Retina (tissue), 1 donor: ENCODE measurements at regions not wholly inside any gene's neighbourhood (a gene's known extent, or its start where the extent isn't known, plus 50 kb on each side); places are given as distances from the start of the nearest gene placed in this dataset.
"Not testable (repeated sequence)": the region's sequence is repeated elsewhere in the genome, so short reads cannot be mapped to it uniquely, and the experiment has no call there.

Source experiments
- DNase-seq: peaks from one replicate; pipeline ENCODE4 v3.0.0-alpha.2; 2016

DNA sequence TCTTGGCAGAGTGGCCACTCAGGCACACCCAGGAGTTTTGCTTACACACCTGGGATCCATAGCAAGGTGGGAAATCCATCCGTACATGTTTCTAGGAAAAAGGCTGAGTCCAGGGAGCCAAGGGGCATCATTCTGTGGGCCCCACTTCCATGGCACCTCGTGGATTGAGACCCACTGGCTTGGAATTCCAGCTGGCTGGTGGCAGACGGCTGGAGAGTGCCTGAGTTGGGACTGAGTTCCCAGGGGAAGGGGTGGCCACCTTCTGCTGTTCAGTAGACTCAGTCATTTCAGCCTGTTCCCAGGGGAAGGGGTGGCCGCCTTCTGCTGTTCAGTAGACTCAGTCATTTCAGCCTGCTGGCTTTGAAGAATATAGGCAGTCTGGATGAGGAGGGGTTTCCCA lies 366.0 kb upstream of the GRIA3 start:
- DNase-seq, result no peak

DNA sequence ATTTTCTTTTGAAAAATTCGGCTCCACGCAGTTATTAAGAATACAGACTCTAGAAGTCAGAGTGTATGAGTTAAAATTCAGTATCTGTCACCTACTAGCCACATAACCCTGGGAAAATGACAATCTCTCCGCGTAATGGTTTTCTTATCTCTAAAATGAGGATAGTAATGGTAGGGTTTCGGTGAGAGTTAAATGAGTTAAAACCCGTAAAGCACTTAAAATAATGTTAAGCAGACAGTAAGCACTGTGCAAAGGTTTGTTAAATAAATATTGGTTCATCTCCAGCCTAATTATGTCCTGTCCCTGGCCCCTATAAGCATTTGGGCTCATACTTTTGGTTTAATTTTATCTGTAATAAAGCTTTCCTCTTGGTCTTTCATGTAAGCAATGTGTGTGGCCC lies 350.8 kb upstream of the GRIA3 start:
- DNase-seq, result no peak

DNA sequence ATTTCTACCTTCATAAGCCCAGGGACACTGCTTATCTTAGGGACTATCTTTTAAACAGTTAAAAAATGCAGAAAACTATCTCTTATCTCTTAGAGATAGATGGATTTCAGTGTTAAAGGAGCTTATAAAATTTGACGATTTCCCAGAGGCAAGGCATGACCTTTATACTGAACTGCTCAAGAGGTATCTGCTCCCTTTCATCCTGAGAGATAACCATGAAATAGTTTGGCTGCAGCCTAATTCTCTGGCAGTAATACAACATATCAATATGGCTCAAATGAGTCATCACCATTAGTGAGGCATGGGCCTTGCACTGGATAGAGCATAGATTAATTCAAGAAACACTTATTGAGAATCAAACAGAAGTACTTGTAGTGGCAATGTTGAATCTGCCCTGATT lies 348.2 kb upstream of the GRIA3 start:
- no peak for DNase-seq

DNA sequence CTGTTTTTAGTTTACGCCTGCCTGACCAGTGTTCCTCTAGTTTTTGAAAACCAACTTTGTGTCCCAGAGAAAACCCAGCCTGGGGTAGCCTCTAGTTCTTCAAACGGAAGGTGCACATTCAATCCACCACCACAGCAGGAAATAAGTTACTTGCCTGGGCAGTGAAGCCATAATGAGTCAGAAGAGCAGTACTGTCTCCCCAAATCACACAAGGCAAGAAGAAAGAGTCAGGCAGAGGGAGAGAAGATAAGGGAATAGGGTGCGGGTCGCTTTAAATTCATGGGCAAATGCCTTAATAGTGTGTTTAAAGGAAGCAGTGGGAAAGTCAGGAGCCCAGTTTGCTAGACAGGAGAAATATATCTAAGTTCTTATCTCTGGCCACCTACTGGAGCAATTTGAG lies 333.8 kb upstream of the GRIA3 start:
- DNase-seq, result no peak

DNA sequence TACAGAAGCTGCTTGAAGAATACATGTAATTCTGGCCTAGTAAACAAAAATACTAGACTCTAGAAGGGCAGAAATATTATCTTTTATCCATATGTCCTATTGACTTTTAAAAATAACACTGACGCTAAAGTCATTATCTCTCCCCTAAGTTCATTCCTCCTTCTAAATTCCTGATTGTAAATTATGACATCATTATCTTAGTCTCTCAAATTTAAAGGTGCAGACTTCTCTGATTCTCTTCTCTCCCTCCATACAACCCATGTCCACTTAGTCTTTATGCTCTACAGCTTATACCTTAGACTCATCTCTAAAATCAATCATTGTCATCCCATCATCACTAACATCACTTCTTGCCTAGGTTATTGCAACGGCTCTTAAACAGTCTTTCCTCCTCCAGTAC lies 327.9 kb upstream of the GRIA3 start:
- DNase-seq, result no peak

DNA sequence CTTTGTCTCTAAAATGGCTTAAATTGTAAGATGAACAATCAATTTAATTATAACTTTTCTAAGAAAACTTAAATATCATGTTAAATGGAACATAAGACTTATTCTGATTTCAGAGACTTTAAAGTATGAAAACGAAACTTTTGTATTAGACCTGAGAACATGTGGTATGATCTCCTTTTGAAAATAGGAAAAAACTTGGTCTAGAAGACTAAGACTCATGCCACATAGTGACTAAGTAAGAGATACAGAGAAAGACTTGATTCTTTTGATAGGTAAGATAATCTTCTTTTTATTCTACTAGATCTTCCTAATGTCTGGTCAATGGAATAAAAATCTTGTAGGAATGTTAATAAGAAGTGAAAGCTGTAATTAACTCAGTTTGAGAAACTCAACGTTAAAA lies 326.3 kb upstream of the GRIA3 start:
- DNase-seq, result no peak

DNA sequence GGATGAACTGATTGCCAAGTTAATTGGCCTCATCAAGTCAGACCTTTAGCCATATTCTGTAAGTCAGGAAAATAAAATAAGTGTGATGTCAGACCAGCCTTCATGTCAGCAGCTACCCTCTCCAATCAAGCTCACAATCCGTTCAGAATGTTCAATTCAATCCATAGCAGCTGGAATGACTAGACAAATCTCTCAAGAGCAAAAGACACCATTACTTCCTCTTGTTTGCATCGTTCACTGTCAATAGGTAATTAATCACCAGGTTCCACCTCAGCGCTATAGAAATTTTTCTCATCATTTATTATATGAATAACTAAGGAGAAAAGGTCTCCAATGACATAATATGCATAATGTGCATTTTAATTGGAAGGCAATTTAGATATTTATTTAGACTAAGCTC lies 321.0 kb upstream of the GRIA3 start:
- DNase-seq, result no peak

DNA sequence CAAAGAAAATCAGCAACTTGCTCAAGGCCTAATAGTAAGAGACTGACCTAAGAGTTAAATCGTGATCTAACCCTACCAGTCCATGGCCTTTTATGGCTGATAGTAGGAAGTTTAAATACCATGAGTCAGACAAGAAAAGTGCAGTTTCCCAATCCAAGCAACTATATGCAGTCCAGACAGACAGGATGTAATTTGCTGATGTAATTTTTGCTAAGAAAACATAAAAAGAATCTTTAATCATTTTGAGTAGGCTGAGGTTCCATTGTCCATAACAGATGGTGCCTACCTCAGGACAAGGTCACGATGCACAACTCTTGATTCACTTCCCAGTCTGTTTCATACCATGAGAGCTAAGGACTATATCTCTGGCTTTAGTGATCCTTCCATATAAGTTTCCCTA lies 317.5 kb upstream of the GRIA3 start:
- DNase-seq, result no peak

DNA sequence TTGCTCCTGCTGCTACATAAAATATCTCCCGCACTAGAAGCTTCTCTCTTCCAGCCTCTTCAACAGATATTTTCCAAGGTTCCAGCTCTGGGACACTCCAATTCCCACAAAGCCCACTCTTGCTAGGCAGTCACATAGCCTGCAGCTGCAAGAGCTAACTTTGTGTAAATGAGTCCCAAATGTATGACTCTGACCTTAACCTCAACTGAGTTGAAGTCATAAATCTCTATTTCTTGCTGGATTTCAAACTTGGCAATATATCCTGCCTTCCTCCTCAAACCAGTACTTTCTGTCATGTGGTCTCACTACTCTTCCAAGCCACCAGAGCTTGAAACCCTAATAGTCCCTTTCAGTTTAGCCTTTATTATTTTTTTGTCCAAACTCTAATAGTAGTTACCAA lies 315.4 kb upstream of the GRIA3 start:
- no peak for DNase-seq

DNA sequence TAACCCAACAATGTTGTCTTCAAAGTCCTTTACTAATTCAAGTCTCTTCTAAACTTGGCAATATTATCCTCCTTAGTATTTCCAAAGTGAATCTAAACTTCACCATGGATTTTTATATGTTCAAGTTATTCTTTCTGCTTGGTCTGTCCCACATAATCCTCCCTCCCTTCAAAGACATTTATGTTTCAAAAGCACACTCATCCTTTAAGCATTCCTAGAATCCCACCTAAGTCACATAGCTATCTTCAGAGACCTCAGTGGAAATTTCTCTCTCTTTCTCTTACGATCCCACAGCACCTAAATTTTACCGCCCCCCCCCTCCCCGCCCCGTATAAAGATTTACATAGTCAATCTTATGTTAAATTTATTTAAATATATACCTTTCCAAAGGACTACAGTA lies 314.9 kb upstream of the GRIA3 start:
- DNase-seq, result no peak

DNA sequence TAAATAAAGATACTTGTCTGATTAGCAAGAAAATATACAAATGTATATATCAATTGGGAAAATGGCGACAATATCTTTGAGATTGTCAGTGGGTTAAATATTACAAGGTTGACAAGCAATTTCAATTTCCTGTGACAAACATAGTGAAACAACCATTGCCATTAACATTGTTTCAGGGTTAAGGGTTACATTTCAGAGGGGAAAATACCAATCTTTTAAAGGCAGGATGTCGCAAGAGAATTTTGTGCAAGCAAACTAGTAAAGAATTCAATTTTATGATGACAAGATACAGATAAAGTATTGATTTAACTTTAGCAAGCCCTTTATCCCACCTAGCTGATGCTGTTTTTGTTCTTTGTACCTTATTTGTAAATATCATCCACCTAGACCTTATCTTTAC lies 305.8 kb upstream of the GRIA3 start:
- no peak for DNase-seq

DNA sequence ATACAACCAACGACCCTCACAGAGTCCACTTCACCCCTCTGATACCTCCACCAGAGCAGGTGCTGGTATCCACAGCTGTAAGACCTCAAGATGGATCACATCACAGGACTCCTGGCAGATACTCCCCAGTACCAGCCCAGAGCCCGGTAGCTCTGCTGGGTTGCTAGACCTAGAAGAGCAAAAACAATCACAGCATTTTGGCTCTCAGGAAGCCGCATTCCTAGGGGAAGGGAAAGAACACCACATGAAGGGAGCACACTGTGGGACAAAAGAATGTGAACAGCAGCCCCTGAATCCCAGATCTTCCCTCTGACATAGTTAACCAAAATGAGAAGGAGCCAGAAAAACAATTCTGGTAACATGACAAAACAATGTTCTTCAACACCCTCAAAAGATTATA lies 303.1 kb upstream of the GRIA3 start:
- DNase-seq, result no peak

DNA sequence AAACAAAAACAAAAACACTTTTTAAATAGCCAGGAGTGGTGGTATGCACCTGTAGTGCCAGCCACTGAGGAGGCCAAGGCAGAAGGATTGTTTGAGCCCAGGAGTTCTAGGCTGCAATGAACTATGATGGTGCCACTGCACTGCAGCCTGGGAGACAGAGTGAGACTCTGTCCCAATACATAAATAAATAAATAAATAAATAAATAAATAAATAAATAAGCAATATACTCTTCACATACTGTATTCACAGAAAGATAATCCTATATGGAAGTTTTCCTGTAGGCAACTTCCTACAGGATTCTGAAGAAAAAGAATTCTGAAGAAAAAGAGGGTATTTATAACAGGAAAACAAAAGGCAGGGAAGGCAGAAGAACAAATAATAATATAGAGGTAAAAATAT lies 293.3 kb upstream of the GRIA3 start:
- no peak for DNase-seq

DNA sequence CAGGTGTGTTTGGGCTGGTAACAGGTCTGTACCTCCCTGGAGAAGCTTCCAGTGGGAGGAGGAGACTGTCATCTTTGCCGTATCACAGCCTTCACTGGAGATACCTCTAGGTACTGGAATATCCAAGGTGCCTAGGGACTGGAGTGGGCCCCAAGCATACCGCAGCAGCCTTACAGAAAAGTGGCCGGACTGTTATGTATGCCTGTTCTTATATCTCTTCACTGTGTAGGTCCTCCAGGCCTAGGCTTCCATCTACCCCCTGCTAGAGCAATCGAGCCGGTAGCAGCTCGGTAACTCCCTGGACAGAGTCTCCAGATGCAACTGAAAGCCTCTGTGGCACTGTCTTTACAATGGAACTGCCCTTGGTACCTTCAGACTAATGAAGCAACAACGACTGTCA lies 277.4 kb upstream of the GRIA3 start:
- no peak for DNase-seq

DNA sequence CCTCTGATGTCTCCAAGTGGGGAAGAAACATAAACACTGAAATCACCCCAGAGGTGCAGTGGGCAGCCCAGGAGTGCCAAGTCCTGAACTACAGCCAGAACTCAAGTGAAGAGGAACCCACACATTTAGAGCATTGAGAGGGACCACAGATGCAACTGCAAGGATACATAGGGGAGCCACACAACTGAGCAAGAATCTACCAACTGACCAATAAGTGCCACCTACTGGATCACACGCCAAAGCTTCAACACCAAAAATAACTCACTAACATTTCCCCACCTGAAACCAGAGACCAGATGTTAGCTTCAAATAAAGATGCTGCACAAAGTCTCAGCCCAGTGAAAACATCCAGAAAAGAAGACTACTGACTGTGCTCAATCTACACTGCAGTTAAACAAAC lies 276.7 kb upstream of the GRIA3 start:
- DNase-seq, result no peak

DNA sequence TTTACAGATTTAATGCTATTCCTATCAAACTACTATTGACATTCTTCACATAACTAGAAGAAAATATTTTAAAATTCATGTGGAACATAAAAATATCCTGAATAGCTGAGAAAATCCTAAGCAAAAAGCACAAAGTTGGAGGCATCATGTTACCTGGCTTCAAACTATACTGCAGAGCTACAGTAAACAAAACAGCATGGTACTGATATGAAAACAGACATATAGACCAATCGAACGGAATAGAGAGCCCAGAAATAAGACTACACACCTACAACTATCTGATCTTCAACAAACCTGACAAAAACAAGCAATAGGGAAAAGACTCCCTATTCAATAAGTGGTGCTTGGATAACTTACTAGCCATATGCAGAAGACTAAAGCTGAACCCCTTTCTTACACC lies 273.4 kb upstream of the GRIA3 start:
- no peak for DNase-seq

DNA sequence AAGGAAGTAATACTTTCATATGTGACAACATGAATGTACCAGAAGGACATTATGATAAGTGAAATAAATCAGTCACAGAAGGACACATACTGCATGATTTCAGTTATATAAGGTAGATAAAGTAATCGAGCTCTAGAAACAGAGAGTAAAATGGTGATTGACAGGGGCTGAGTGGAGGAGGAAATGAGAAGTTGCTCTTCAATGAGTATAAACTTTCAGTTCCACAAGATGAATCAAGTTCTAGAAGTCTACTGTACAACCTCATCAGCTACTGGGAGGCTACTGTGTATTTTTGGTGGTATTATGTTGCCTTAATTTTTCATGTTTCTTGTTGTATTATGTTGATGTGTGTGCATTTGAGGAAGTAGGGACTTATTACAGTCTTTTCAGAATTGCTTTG lies 270.9 kb upstream of the GRIA3 start:
- DNase-seq, result no peak

DNA sequence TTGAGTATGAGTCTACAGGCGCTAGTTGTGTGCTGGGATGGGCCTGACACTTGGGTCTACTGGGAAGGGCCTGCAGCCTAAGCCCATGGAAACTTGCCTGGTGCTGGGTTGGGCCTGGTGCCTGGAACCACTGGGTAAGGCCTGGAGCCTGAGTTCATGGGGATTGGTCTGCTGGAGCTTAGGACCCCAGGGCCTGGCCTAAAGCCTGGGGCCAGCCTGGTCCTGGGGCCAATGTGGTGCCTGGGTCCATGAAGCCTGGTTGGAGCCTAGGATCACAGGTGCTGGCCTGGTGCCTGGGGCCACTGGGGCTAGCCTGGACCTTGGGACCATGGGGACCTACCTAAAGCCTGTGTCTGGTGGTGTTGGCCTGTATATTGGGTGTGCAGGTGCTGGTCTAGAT lies 270.3 kb upstream of the GRIA3 start:
- DNase-seq, result no peak

DNA sequence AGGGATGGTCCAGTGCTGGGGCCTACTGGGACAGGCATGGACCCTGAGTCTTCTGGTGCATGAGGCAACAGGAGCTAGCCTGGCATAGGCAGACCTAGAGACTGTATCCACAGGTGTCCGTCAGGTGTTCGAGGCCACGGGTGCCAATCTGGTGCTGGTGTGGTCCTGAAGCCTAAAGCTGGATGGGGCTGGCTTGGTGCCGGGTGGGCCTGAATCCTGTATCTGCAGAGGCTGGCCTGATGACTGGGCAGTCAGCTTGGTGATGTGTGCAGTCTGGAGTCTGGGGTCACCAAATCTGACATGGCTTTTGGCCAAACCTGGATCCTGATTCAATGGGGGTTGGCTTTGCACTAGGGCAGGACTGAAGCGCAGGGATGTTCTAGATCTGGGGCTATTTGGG lies 269.8 kb upstream of the GRIA3 start:
- DNase-seq, result no peak

DNA sequence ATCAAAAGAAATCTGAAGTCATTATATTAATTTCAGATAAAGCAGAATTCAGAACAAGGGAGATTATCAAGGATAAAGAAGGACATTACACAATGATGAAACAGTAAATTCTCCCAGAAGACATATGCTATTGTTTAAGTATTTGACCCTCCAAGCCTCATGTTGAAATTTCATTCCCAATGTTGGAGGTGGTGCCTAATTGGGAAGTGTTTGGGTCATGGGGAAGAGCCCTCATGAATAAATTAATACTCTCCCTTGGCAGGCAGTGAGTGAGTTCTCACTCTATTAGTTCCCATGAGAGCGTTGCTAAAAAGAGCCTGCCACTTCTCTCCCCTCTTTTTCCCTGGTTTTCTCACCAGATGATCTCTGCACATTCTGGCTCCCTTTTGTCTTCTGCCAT lies 249.9 kb upstream of the GRIA3 start:
- DNase-seq, result no peak

DNA sequence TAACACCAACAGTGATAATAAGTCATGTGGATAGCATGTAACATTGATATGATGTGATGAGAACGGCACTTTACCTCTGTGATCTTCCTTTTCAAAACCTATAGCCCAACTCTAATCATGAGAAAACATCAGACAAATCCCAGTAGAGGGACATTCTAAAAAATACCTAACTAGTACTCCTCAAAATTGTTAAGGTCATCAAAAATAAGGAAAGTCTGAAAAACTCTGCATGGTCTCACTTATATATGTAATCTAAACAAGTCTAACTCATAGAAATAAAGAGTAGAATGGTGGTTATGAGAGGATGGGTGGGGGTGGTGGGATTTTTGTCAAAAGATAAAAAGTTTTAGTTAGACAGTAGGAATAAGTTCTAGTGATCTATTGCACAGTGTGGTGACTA lies 243.9 kb upstream of the GRIA3 start:
- DNase-seq, result no peak

DNA sequence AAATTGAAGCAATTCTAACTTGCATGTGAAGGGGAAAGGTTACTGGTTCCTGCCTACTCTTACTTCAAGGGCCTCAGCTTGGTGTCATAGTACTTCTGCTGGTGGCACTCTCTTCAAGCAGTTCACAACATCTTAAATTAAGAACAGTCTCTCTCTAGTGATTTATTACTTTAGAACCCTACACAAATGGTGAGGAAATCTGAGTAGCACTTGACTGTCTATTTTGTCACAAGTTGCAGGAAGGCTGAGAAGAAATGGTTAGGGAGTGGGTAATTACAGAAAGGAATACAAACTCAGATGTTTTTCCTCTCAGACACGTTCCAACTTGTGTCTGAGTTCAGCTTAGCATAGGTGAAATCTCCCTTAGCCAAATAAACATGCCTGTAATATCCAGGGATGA lies 242.3 kb upstream of the GRIA3 start:
- no peak for DNase-seq

DNA sequence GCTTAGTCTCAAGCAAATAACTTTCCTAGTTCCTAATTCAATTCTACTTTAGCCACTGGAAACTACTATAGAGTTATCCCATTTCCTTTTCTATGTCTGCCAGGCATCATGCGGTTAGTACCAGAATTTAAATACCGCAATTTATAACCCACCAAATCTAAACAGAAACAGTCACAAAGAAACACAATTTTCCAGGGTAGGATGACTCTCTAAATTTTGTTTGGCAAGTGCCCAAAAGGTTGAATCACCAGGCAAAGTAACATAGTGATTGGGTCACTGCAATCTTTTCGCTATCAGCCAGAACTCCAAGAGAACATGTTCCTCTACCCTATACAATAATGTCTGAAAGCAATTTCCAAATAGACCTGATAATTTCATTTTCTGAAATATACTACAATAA lies 240.2 kb upstream of the GRIA3 start:
- DNase-seq, result no peak

DNA sequence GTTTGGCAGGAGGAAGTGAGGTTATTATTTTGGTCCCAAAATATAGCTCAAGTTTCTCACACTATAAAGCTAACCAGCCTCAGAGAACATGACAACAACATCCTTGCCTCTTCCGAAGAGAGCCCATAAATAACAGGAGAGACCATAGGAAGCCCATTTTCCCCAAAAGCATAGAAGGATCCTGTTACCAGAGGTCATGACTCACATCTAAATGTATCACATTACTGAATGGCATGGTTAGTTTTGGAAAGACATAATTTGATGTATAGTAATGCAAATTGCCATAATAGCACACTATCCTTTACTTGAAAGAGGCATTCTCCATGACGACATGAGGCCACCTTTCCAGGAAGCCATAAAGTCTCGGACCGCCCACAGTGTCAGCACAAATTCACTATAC lies 238.8 kb upstream of the GRIA3 start:
- no peak for DNase-seq

DNA sequence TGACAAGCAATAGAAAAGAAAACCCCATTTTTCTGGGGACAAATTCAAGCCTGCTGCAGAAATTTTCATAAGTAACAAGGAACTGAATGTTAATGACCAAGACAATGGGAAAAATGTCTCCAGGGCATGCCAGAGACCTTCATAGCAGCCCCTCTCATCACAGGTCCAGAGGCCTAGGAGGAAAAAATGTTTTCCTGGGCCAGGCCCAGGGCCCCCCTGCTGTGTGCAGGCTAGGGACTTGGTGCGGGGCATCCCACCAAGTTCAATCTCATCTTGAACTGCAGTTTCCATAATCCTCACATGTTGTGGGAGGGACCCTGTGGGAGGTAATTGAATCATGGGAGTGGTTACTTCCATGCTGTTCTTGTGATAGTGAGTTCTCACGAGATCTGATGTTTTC lies 211.5 kb upstream of the GRIA3 start:
- no peak for DNase-seq

DNA sequence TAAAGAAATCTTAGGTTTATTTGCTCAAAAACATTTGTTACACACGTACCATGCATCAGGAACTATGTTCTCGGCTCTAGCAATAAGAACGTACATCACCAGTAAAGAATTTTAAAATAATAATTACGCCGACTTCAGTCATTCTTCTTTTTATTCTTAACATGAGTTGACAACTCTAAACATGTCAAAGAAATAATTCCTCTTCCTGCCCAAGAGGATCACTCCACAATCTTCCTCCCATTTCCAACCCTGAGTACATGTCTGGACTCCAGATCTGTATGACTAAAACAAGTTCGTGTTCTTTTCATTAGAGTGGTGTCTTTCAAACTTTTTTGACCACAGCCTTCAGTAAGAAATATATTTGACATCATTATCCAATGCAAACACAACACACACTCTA lies 201.6 kb upstream of the GRIA3 start:
- no peak for DNase-seq

DNA sequence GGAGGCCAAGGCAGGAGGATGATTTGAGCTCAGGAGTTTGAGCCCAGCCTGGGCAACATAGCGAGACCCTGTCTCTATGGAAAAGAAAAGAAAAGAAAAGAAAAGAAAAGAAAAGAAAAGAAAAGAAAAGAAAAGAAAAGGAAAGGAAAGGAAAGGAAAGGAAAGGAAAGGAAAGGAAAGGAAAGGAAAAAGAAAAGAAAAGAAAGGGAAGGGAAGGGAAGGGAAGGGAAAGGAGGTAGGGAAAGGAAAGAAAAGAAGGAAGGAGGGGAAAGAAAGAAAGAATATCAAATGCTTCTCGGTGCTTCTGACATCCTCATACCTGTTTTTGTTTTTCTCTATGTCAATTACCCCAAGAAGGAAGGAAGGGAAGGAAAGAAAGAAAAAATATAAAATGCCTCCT lies 181.2 kb upstream of the GRIA3 start:
- not testable (repeated sequence) for DNase-seq
